ENCODE measurements at regions not wholly inside any gene's neighbourhood (a gene's known extent, or its start where the extent isn't known, plus 50 kb on each side); places are given as distances from the start of the nearest gene placed in this dataset.
A peak's percentile ranks its signal among the peaks of the same experiment; 100 is the strongest.

GRCh38 chr6:81241126-81242041, 511.1 kb downstream of the TENT5A start:
- DNase-seq (ENCODE audit: low spot score), result peak; percentile 49

GRCh38 chr6:81238390-81238789, 514.1 kb downstream of the TENT5A start:
- DNase-seq (ENCODE audit: low spot score), result no peak

- DNase-seq (ENCODE audit: low spot score), result no peak
Measured at GRCh38 chr6:81237226-81237625, 515.3 kb downstream of the TENT5A start.

- no peak for DNase-seq (ENCODE audit: low spot score)
Measured at GRCh38 chr6:81235512-81235911, 517.0 kb downstream of the TENT5A start.

GRCh38 chr6:81233990-81234389, 518.5 kb downstream of the TENT5A start:
- DNase-seq (ENCODE audit: low spot score), result no peak

GRCh38 chr6:81228912-81229555, 523.4 kb downstream of the TENT5A start:
- no peak for DNase-seq (ENCODE audit: low spot score)

GRCh38 chr6:81226957-81227356, 525.5 kb downstream of the TENT5A start:
- no peak for DNase-seq (ENCODE audit: low spot score)

- DNase-seq (ENCODE audit: low spot score), result no peak
Measured at GRCh38 chr6:81216668-81217067, 535.8 kb downstream of the TENT5A start.

- no peak for DNase-seq (ENCODE audit: low spot score)
Measured at GRCh38 chr6:81215092-81215432, 537.4 kb downstream of the TENT5A start.

GRCh38 chr6:81214414-81215091, 537.9 kb downstream of the TENT5A start:
- DNase-seq (ENCODE audit: low spot score), result no peak

GRCh38 chr6:81204731-81205130, 547.8 kb downstream of the TENT5A start:
- peak; percentile 23 for DNase-seq (ENCODE audit: low spot score)

GRCh38 chr6:81194374-81194773, 558.1 kb downstream of the TENT5A start:
- no peak for DNase-seq (ENCODE audit: low spot score)

GRCh38 chr6:81172056-81172740, 580.3 kb downstream of the TENT5A start:
- peak; percentile 51 for DNase-seq (ENCODE audit: low spot score)

GRCh38 chr6:81169166-81169565, 583.3 kb downstream of the TENT5A start:
- DNase-seq (ENCODE audit: low spot score), result peak; percentile 6

- DNase-seq (ENCODE audit: low spot score), result peak; percentile 49
Measured at GRCh38 chr6:81166770-81167169, 585.7 kb downstream of the TENT5A start.

- DNase-seq (ENCODE audit: low spot score), result no peak
Measured at GRCh38 chr6:81158956-81159355, 593.5 kb downstream of the TENT5A start.

- DNase-seq (ENCODE audit: low spot score), result no peak
Measured at GRCh38 chr6:81148751-81149150, 603.7 kb downstream of the TENT5A start.

GRCh38 chr6:81145506-81145905, 607.0 kb downstream of the TENT5A start:
- DNase-seq (ENCODE audit: low spot score), result no peak

- peak; percentile 25 for DNase-seq (ENCODE audit: low spot score)
Measured at GRCh38 chr6:81144346-81144745, 608.1 kb downstream of the TENT5A start.

GRCh38 chr6:81138236-81138635, 614.2 kb downstream of the TENT5A start:
- no peak for DNase-seq (ENCODE audit: low spot score)

GRCh38 chr6:81130969-81131368, 621.5 kb downstream of the TENT5A start:
- no peak for DNase-seq (ENCODE audit: low spot score)

GRCh38 chr6:81130061-81130460, 622.4 kb downstream of the TENT5A start:
- no peak for DNase-seq (ENCODE audit: low spot score)
